Urothelium cell line (cell line): ENCODE measurements at regions not wholly inside any gene's neighbourhood (a gene's known extent, or its start where the extent isn't known, plus 50 kb on each side); places are given as distances from the start of the nearest gene placed in this dataset.
"Not testable (repeated sequence)": the region's sequence is repeated elsewhere in the genome, so short reads cannot be mapped to it uniquely, and the experiment has no call there.

Experiments
- DNase-seq: peaks from one replicate; pipeline ENCODE4 v3.0.0; 2011; ENCODE audit warnings: low spot score, mixed read lengths
- FAIRE-seq: peaks from 2 replicates; lab custom pipeline; 2011; peaks lifted over from hg19 to GRCh38; lab: Jason Lieb, UNC

DNA sequence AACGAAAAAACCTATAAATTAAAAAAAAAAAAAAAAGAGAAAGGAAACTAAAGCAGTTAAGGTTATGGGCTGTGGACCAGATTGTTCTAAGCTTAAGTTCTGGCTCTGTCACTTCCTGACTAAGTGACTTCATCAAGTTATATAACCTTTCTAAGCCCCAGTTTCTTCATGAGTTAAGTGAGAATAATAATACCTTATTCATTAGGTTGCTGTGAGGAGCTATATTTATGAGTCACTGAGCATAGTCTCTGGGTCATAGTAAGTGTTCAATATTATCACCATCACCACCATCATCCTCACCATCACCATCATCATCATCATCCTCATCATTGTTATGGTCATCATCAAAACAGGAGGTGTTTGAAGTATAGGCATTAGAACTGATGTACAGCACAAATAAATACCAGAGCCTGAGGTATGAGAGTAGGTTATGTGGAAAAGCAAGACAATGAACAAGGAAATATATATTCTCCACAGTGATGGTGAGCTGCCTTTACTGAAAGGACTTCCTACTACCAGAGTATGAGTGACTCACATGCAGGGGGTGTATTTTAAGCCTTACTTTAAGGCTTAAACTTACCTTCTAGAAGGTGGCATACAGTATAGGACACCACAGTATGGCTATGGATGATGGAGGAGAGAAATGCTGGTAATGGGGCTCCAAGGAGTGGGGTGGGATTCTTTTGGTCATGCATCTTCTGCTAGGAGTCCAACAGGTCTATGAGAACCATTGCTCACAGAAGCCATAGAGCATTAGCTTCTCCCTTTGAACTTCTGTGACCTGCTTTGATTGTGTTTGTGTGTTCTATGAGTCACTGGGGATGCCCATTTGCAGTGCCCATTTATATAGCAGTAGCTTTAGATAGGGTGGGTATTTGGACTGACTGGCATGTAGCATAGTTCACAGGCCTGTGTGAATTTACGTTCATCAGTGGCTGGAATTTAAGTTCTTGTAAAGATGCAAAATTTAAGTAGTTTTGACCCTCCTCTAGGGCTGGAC lies 104.4 kb downstream of the KLF5 start:
- DNase-seq (no peak), FAIRE-seq (no peak)

DNA sequence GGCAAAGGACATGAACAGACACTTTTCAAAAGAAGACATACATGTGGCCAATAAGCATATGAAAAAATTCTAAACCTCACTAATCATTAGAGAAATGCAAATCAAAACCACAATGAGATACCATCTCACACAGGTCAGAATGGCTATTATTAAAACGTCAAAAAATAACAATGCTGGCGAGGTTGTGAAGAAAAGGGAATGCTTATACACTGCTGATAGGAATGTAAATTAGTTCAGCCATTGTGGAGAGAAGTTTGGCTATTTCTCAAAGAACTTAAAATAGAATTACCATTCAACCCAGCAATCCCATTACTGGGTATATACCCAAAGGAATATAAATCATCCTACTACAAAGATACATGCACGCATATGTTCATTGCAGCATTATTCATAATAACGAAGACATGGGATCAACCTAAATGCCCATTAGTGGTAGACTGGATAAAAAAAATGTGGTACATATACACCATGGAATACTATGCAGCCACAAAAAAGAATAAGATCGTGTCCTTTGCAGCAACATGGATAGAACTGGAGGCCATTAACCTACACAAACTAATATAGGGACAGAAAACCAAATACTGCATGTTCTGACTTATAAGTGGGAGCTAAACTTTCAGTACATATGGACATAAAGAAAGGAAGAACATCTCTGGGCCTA lies 101.7 kb downstream of the KLF5 start:
- DNase-seq, FAIRE-seq: not testable (repeated sequence)

DNA sequence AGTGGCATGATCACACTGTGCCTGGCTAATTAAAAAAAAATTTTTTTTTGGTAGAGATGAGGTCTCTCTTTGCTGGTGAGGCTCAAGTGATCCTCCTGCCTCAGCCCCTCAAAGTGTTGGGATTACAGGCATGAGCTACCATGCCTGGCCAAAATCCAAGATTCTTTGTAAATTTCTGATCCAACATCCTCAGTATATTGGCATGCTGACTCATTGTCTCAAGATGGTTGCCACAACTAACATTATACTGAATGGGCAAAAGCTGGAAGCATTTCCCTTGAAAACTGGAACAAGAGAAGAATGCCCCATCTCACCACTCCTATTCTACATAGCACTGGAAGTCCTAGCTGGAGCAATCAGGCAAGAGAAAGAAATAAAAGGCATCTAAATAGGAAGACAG lies 100.0 kb downstream of the KLF5 start:
- DNase-seq, result no peak
- FAIRE-seq, result no peak

DNA sequence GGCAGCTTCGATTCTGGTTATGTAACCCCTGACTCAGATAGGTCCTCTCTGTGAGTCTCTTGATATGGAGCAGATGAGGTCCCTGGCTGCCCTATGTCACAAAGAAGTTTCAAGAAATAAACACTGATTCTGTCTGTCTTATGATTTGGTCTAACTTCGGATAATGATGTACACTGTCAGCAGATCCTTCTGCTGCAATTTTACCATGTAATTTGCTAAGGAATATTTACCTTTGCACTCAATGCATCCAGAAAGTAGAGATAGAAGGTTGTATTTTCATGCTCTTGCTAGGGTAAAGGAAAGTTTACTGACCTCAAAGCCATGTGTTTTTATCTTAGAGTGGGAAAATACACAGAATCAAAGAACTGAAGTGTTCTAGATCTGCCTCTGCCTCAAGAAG lies 98.2 kb downstream of the KLF5 start:
- DNase-seq (no peak), FAIRE-seq (no peak)

DNA sequence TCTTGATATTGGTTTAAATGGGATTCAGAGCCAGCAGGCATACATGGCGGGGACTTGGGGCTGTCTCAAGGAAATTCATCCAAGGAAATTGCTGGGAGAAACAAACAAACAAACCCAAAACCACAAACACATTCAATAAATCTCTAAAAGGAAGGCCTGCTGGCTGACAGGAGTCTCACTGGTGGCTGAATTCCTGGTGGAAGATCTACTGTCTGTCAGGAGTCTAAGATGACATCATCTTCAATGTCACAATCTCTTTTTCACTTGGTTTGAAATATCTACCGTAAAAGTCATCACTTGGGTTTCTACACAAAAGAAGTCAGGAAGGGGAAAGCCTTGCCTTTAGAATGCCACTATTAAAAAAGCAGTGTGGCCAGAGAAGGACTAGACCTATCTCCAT lies 87.9 kb downstream of the KLF5 start:
- no peak for FAIRE-seq

DNA sequence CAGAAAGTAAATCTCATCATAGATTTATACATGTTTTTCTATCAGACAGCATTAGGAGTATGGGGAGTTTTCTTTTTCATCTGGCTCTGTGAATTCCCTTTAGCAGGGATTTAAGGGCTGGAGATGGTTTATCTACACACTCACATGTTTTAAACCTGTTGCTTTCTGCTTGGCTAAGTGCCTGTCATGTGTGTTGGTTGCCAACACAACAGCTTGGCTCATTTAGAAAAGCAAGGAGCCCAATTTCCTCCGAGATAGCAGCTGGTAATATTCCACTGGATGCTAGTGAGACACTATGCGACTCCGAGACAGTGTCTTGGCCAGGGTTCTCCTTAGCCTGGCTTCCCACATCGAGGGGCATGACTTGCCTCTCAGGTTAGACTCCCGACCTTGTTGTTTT lies 83.3 kb downstream of the KLF5 start:
- no peak for FAIRE-seq
- DNase-seq, result no peak

More for the DNA sequence above, 87.9 kb downstream of the KLF5 start:
- no peak for DNase-seq

DNA sequence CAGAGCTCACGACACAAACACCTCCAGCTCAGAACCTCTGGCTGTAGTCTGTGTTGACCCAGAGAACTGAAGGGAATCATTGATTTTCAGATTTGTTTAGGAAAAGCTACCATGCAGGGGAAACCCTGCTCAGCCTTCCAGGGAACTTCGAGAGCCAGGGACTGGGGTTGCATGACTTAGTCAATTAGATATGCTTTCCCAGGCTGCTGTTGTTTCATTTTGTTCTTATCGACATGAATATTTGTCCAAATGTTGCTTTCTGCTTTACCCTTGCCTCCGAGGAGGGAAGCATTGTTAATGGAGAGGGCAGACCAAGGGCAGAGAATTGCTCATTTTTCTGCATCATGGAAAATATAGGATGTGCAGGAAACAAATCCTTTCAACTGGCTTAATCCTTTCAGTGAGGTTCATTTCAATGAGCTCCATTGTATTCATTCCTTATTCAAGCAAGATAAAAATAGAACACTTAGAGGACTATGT lies 82.5 kb downstream of the KLF5 start:
- DNase-seq (no peak), FAIRE-seq (no peak)

DNA sequence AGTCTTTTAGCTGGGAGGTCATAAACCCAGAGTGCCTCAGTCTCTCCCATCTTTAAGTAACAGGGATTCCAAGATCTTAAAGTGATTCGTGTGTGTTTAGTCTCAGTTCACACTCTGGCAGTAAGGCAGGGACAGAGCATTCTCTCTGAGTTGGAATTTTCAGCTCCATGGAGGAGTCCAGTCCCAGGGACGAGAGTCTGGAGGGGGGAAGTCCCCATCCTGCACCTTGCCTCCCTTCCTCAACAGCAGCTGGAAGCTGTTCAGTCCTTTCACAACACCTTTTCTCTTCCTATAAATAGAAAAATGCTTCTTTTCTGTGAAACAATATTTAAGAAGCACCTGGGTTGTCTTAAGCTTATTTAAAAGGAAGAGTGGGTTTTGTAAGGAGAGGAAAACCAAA lies 82.0 kb downstream of the KLF5 start:
- no peak for FAIRE-seq

DNA sequence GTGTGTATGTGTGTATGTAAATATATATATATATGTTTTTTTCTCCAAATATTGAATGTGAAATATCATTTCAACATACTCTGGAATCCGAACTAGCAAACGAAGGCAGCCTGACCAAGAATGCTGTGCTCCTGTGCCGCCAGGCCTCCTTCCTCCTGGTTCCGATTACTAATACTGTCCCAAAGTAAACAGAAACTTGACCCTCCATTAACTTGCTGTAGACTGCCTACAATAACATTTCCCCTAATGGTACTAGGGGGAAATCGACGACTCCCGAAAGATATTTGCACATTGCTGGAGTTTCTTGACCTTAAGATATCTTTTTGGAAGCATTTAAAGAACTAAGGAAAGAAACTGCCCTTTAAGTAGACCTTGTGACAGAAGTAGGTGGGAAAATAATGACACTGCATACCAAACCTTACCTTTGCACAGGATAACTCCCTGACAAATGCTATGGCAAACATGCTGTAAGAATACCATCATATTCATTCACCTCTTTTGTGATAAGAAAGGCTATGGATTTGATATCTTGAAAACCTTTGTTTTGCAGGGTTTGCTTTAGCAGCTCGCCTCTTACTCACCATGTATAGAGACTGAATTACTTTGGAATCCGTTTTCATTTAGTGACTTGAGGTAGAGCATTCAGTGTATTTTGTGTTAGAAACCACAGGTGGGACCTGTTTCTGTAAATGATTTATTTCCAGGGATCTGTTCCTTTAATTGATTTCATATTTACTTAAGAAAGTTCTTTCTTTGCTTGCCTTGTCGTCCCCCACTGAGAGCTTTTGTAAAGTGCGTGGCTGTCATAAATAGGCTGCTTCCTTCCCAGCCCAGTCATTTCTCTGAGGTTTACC lies 80.1 kb downstream of the KLF5 start:
- no peak for FAIRE-seq

More for the DNA sequence above, 82.0 kb downstream of the KLF5 start:
- no peak for DNase-seq

DNA sequence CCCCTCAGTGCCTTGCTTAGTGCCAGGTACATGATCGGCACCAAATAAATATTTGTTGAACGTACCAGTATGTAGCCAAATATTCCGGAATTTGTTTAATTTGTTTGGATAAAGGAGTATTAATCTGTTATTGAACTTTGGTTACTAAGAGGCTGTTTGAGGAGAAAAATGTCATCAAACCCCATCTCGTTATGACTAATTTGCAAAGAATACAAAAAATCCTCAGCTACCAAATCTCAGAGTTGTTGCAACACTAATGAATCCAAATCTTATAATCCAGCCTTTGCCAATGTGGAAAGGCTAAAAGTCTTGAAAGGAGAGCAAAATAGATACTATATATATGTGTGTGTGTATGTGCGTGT lies 79.5 kb downstream of the KLF5 start:
- FAIRE-seq (no peak), DNase-seq (no peak)

More for the DNA sequence above, 80.1 kb downstream of the KLF5 start:
- DNase-seq, result no peak

DNA sequence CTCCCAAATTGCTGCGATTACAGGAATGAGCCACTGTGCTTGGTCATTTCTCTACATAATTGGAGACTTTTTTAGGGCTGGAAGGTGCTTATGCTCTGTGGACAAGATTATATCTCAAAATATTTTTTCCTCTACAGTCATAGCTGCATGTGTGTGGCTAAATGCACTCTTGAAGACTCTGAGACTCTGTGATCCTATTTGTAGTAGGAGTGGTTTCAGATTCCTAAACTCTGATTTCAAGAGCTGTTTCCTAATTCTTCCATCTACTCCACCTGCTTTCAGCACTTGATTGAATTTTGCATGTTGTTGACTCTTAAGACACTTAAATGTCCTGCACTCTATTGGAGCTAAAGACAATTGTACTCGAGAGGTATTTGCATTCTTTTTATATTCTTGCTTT lies 78.0 kb downstream of the KLF5 start:
- DNase-seq, result no peak
- no peak for FAIRE-seq

DNA sequence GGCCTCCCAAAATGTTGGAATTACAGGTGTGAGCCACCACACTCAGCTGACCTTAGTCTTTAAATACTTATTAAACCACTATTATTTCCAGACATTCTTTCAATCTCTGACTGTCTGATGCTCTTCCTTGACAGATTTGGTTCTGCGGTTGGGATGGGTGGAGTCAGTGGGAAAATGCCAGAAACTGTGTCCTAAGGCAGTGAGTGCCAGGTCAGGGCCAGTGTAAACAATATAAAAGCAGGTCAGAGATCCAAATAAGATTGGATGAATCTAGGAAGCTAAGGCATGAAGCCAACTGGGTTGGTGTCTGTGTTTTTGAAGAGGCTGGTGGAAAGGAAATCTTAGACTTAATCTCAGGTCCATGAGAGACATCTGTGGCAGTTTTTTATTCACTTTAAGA lies 74.7 kb downstream of the KLF5 start:
- FAIRE-seq, result no peak
- peak; percentile 20 for DNase-seq

DNA sequence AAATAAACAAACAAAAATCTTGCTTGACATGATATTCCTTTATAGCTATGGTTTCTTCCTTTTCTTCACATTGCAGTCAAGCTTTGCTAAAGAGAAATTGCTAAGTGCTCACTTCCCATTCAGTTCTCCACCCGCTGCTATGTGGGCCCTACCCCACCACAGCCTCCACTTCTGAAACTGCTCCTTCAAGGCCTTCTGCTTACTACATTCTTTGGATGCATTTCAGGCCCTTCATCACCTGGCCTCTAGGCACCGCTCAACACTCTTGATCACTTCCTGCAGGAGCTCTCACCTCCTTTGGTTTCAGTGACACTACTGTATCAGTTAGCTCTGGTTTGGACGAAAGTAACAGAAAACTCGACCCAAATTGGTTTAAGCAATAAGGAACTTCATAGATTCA lies 72.4 kb downstream of the KLF5 start:
- no peak for FAIRE-seq
- DNase-seq, result no peak

DNA sequence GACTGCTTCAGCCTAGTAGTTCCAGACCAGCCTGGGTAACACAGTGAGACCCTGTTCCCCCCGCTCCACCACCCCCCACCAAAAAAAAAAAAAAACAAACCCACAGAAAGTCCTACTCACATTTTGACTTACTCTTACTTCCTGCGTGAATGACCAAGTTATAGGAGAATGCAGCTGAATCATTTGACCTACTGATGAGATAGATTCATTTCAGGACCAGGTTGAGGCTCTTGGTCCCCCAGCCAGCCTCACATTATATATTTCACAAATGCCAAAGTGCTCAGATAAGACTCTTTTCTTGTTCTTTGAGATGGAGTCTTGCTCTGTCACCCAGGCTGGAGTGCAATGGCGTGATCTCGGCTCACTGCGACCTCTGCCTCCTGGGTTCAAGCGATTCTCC lies 70.2 kb downstream of the KLF5 start:
- DNase-seq, result no peak
- FAIRE-seq, result no peak
